ENCODE measurements at regions not wholly inside any gene's neighbourhood (a gene's known extent, or its start where the extent isn't known, plus 50 kb on each side); places are given as distances from the start of the nearest gene placed in this dataset.

DNA sequence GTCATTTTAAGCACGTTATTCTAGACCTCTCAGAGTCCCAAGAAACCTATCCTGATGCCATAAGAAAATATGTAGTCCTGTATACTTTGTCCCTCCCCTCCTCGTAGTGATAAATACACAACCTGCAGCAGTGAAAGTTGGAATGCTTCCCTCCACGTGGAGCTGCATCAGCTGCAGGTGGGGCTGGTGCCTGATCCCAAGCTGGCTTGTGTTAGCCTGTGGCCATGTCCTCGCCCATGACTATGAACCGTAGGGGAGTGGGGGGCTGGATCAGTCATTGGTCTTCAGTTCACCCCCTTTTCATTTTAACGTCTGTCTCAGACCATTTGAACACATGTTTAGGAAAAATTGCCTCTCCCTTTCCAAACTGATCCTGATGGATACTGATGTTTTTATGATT is 171.4 kb upstream of the HABP2 start:
- H3K4me3 ChIP-seq (ENCODE audit: low read length): no peak overlapping the region
- no peaks in the 10 kb centered on the region for H3F3A ChIP-seq (ENCODE audit: insufficient read depth, low read length, poor library complexity, severe bottlenecking)
- no peaks in the 10 kb centered on the region for H3K79me2 ChIP-seq (replicated peaks; ENCODE audit: insufficient read depth, low read length)
- H3K36me3 ChIP-seq (ENCODE audit: insufficient read depth, low read length): no peaks in the 10 kb centered on the region
- no peak overlapping the region for H3K4me2 ChIP-seq (ENCODE audit: low read length)
- no peaks in the 10 kb centered on the region for H3K9me2 ChIP-seq (ENCODE audit: insufficient read depth, low read length)
- no peak overlapping the region for H3K9ac ChIP-seq (ENCODE audit: low read length)
- no peak overlapping the region for H2AFZ ChIP-seq (ENCODE audit: low read depth, low read length)
- H4K20me1 ChIP-seq (ENCODE audit: insufficient read depth): no peaks in the 10 kb centered on the region
- TF ChIP-seq TAF1 (IDR thresholded peaks at IDR 0.05; ENCODE audit: low read depth) (no peak), RAD21 (conservative IDR thresholded peaks at IDR 0.05) (no peak), EZH2 (IDR thresholded peaks at IDR 0.05; ENCODE audit: borderline replicate concordance, insufficient read depth, low read length, poor library complexity, severe bottlenecking) (no peak), POLR2AphosphoS5 (IDR thresholded peaks at IDR 0.05) (no peak), SMC3 (conservative IDR thresholded peaks at IDR 0.05; ENCODE audit: poor library complexity) (no peak), MXI1 (conservative IDR thresholded peaks at IDR 0.05; ENCODE audit: poor library complexity, severe bottlenecking) (no peak), EP300 (conservative IDR thresholded peaks at IDR 0.05; ENCODE audit: poor library complexity, severe bottlenecking) (no peak), REST (IDR thresholded peaks at IDR 0.05; ENCODE audit: borderline replicate concordance) (no peak)
- TF ChIP-seq, protein P1, sequence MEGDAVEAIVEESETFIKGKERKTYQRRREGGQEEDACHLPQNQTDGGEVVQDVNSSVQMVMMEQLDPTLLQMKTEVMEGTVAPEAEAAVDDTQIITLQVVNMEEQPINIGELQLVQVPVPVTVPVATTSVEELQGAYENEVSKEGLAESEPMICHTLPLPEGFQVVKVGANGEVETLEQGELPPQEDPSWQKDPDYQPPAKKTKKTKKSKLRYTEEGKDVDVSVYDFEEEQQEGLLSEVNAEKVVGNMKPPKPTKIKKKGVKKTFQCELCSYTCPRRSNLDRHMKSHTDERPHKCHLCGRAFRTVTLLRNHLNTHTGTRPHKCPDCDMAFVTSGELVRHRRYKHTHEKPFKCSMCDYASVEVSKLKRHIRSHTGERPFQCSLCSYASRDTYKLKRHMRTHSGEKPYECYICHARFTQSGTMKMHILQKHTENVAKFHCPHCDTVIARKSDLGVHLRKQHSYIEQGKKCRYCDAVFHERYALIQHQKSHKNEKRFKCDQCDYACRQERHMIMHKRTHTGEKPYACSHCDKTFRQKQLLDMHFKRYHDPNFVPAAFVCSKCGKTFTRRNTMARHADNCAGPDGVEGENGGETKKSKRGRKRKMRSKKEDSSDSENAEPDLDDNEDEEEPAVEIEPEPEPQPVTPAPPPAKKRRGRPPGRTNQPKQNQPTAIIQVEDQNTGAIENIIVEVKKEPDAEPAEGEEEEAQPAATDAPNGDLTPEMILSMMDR (IDR thresholded peaks at IDR 0.05; ENCODE audit: poor library complexity, severe bottlenecking): no peak
- H3K27ac ChIP-seq (ENCODE audit: low read length): no peak overlapping the region
- H3K9me3 ChIP-seq (ENCODE audit: low read length): no peaks in the 10 kb centered on the region
- H3K27me3 ChIP-seq (ENCODE audit: insufficient read depth, low read depth, low read length): peaks cover 9% of the 10 kb centered on the region

DNA sequence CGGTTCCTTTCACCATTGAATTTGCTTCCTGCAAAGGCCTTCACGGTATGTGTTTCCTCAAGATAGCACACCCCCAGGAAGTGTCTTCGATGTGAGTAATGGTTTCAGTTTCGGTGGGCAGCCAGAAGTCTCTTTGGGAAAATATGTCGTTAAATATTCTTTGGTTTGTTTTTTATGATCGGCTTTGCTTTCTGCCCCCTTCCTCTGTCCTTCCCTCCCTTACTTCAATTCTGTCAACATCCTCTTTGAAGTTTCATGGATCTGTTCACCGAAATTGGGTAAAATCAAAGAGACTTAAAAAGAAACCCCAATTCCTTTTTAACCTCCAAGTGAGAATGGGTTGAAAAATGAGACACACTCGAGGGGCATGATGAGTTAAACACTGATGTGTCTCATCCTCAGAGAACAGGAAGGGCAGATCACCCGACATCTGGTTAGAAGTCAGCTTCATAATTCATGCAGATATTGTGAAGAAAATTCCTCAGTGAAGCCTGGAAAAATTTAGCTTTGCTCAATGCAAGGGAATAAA is 170.8 kb upstream of the HABP2 start:
- H3K4me3 ChIP-seq (ENCODE audit: low read length): no peak overlapping the region
- H3K79me2 ChIP-seq (replicated peaks; ENCODE audit: insufficient read depth, low read length): no peaks in the 10 kb centered on the region
- peaks cover 9% of the 10 kb centered on the region for H3K27me3 ChIP-seq (ENCODE audit: insufficient read depth, low read depth, low read length)
- H3K9me3 ChIP-seq (ENCODE audit: low read length): no peaks in the 10 kb centered on the region
- no peak overlapping the region for H3K4me2 ChIP-seq (ENCODE audit: low read length)
- no peak overlapping the region for H2AFZ ChIP-seq (ENCODE audit: low read depth, low read length)
- no peak for TF ChIP-seq TAF1 (IDR thresholded peaks at IDR 0.05; ENCODE audit: low read depth)
- TF ChIP-seq RAD21 (conservative IDR thresholded peaks at IDR 0.05): no peak
- no peak for TF ChIP-seq SMC3 (conservative IDR thresholded peaks at IDR 0.05; ENCODE audit: poor library complexity)
- TF ChIP-seq EP300 (conservative IDR thresholded peaks at IDR 0.05; ENCODE audit: poor library complexity, severe bottlenecking): no peak
- no peak for TF ChIP-seq POLR2AphosphoS5 (IDR thresholded peaks at IDR 0.05)
- TF ChIP-seq, protein P1 (IDR thresholded peaks at IDR 0.05; ENCODE audit: poor library complexity, severe bottlenecking): no peak
- no peak for TF ChIP-seq REST (IDR thresholded peaks at IDR 0.05; ENCODE audit: borderline replicate concordance)
- TF ChIP-seq MXI1 (conservative IDR thresholded peaks at IDR 0.05; ENCODE audit: poor library complexity, severe bottlenecking): no peak
- TF ChIP-seq EZH2 (IDR thresholded peaks at IDR 0.05; ENCODE audit: borderline replicate concordance, insufficient read depth, low read length, poor library complexity, severe bottlenecking): no peak
- no peak overlapping the region for H3K27ac ChIP-seq (ENCODE audit: low read length)
- no peaks in the 10 kb centered on the region for H3F3A ChIP-seq (ENCODE audit: insufficient read depth, low read length, poor library complexity, severe bottlenecking)
- H3K9ac ChIP-seq (ENCODE audit: low read length): no peak overlapping the region
- H4K20me1 ChIP-seq (ENCODE audit: insufficient read depth): no peaks in the 10 kb centered on the region
- H3K9me2 ChIP-seq (ENCODE audit: insufficient read depth, low read length): no peaks in the 10 kb centered on the region
- no peaks in the 10 kb centered on the region for H3K36me3 ChIP-seq (ENCODE audit: insufficient read depth, low read length)
